Astrocyte of the spinal cord (primary cell): ENCODE measurements at regions not wholly inside any gene's neighbourhood (a gene's known extent, or its start where the extent isn't known, plus 50 kb on each side); places are given as distances from the start of the nearest gene placed in this dataset.
A peak's percentile ranks its signal among the peaks of the same experiment; 100 is the strongest.

Experiments used
- DNase-seq: peaks from one replicate; pipeline ENCODE4 v3.0.0; 2011; ENCODE audit warnings: low read depth, low spot score
- H3K4me3 ChIP-seq: 2 replicates; pipeline ENCODE4 v1.5.1; 2011; ENCODE audit warnings: low read depth, mild to moderate bottlenecking, low read length, moderate library complexity
- CTCF ChIP-seq: IDR thresholded peaks from 2 replicates; pipeline ENCODE4 v1.5.1; 2012; ENCODE audit warnings: low read depth, mild to moderate bottlenecking, low read length, inconsistent platforms
- in situ Hi-C: cut with HindIII; loops from 2 replicates; pipeline ENCODE4 v1.10.0; 2017; ENCODE audit warnings: low sequenced_read_pairs

- TF ChIP-seq CTCF, result no peak
- no peak overlapping the region for H3K4me3 ChIP-seq
- no peak for DNase-seq
- in situ Hi-C loops, result no loop called here
These were observed 422.0 kb upstream of the ID2 start for GRCh38 chr2:8259841-8260178.

GRCh38 chr2:8260213-8260612, 421.6 kb upstream of the ID2 start:
- no peak for TF ChIP-seq CTCF
- no peak for DNase-seq
- in situ Hi-C loops, result no loop called here
- no peak overlapping the region for H3K4me3 ChIP-seq

GRCh38 chr2:8263901-8264300, 418.0 kb upstream of the ID2 start:
- in situ Hi-C loops, result no loop called here
- no peak for DNase-seq
- H3K4me3 ChIP-seq, result no peak overlapping the region
- TF ChIP-seq CTCF, result no peak

GRCh38 chr2:8264981-8265380, 416.9 kb upstream of the ID2 start:
- no peak for TF ChIP-seq CTCF
- in situ Hi-C loops, result no loop called here
- H3K4me3 ChIP-seq, result no peak overlapping the region
- DNase-seq, result peak; percentile 54

- DNase-seq, result no peak
- TF ChIP-seq CTCF, result no peak
- no peak overlapping the region for H3K4me3 ChIP-seq
- in situ Hi-C loops, result no loop called here
These were observed 416.2 kb upstream of the ID2 start for GRCh38 chr2:8265476-8266226.

- DNase-seq, result no peak
- no peak for TF ChIP-seq CTCF
- in situ Hi-C loops, result no loop called here
- H3K4me3 ChIP-seq, result no peak overlapping the region
These were observed 415.3 kb upstream of the ID2 start for GRCh38 chr2:8266563-8266962.
